DOHH2 (cell line): ENCODE measurements at regions not wholly inside any gene's neighbourhood (a gene's known extent, or its start where the extent isn't known, plus 50 kb on each side); places are given as distances from the start of the nearest gene placed in this dataset.

Experiments
- H3F3A ChIP-seq: fragments of 200-600 bp; sonication (generic), shearing (Covaris generic); 2 replicates; pipeline ENCODE4 v1.6.0; 2016; ENCODE audit warnings: antibody characterized with exemption, mild to moderate bottlenecking; ENCODE audit not compliant: control insufficient read depth, insufficient read depth
- H3K27ac ChIP-seq: fragments of 200-600 bp; sonication (generic); 2 replicates; pipeline ENCODE4 v1.5.1; 2014; ENCODE audit warnings: low read depth, mild to moderate bottlenecking, low read length, moderate library complexity
- H3K27me3 ChIP-seq: fragments of 200-600 bp; sonication (generic); 2 replicates; pipeline ENCODE4 v1.6.1; 2014; ENCODE audit warnings: mild to moderate bottlenecking, low read length, mixed read lengths; ENCODE audit not compliant: control insufficient read depth
- H3K36me3 ChIP-seq: fragments of 200-600 bp; sonication (generic); 2 replicates; pipeline ENCODE4 v1.6.1; 2014; ENCODE audit warnings: mild to moderate bottlenecking, low read length, moderate library complexity, mixed read lengths; ENCODE audit not compliant: control insufficient read depth
- H3K4me1 ChIP-seq: fragments of 200-600 bp; sonication (generic); 2 replicates; pipeline ENCODE4 v1.6.1; 2014; ENCODE audit warnings: mild to moderate bottlenecking, low read length, mixed read lengths; ENCODE audit not compliant: control insufficient read depth
- H3K4me2 ChIP-seq: fragments of 200-600 bp; sonication (generic); 2 replicates; pipeline ENCODE4 v1.6.0; 2014; ENCODE audit warnings: mild to moderate bottlenecking, low read length, moderate library complexity
- H3K4me3 ChIP-seq: fragments of 200-600 bp; sonication (generic); 2 replicates; pipeline ENCODE4 v1.5.1; 2014; ENCODE audit warnings: mild to moderate bottlenecking, low read length, mixed read lengths
- H3K79me2 ChIP-seq: fragments of 200-600 bp; sonication (generic); 2 replicates; pipeline ENCODE4 v1.6.1; 2014; ENCODE audit warnings: mild to moderate bottlenecking, low read length, mixed read lengths; ENCODE audit not compliant: control insufficient read depth
- H3K9me2 ChIP-seq: fragments of 200-600 bp; sonication (generic); replicated peaks from 2 replicates; pipeline ENCODE4 v1.6.1; 2014; ENCODE audit warnings: mild to moderate bottlenecking, low read length, mixed read lengths; ENCODE audit not compliant: control insufficient read depth
- H3K9me3 ChIP-seq: fragments of 200-600 bp; sonication (generic); 2 replicates; pipeline ENCODE4 v1.6.1; 2014; ENCODE audit warnings: antibody characterized with exemption, low read length, mixed read lengths; ENCODE audit not compliant: control insufficient read depth, insufficient read depth
- H4K20me1 ChIP-seq: fragments of 200-600 bp; sonication (generic); 2 replicates; pipeline ENCODE4 v1.6.0; 2014; ENCODE audit warnings: low read depth, mild to moderate bottlenecking, antibody characterized with exemption, low read length, moderate library complexity; ENCODE audit not compliant: control insufficient read depth, insufficient read depth
- EZH2phosphoT487 ChIP-seq: fragments of 200-600 bp; sonication (generic); IDR thresholded peaks from 2 replicates; pipeline ENCODE4 v1.6.1; 2017; ENCODE audit warnings: borderline replicate concordance, mild to moderate bottlenecking, antibody characterized with exemption, low read length, moderate library complexity, mixed read lengths
- TF ChIP-seq, protein P1 (sequence below): fragments of 200-600 bp; sonication (generic); IDR thresholded peaks from one replicate; pipeline ENCODE4 v1.5.1; 2014; ENCODE audit warnings: antibody characterized with exemption, mild to moderate bottlenecking, low read depth, low read length; ENCODE audit not compliant: poor library complexity, severe bottlenecking

DNA sequence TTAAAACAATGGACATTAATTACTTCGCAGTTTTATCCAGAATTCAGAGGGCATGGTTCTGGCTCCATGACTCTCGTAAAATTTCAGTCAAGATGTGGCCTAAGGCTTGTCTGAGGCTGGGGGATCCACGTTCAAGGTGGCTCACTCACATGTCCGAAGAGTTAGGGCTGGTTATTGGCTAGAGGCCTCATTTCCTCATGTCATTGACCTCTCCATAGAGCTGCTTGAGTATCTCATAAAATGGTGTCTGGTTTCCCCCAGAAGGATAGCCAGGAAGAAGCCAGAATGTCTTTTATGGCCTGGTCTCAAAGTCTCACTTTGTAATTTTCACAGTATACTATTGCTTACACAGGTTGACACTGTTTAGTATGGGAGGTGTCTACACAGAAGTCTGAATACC is 67.3 kb upstream of the DCBLD2 start:
- Histone ChIP-seq H3K9me3 (no peaks in the 10 kb centered on the region), H3K4me2 (no peak overlapping the region), H3K4me1 (no peaks in the 10 kb centered on the region), H3K9me2 (no peaks in the 10 kb centered on the region), H4K20me1 (no peaks in the 10 kb centered on the region), H3K27me3 (no peaks in the 10 kb centered on the region), H3K27ac (no peak overlapping the region), H3F3A (no peaks in the 10 kb centered on the region), H3K79me2 (no peaks in the 10 kb centered on the region), H3K4me3 (no peak overlapping the region), H3K36me3 (no peaks in the 10 kb centered on the region)
- TF ChIP-seq, protein P1, sequence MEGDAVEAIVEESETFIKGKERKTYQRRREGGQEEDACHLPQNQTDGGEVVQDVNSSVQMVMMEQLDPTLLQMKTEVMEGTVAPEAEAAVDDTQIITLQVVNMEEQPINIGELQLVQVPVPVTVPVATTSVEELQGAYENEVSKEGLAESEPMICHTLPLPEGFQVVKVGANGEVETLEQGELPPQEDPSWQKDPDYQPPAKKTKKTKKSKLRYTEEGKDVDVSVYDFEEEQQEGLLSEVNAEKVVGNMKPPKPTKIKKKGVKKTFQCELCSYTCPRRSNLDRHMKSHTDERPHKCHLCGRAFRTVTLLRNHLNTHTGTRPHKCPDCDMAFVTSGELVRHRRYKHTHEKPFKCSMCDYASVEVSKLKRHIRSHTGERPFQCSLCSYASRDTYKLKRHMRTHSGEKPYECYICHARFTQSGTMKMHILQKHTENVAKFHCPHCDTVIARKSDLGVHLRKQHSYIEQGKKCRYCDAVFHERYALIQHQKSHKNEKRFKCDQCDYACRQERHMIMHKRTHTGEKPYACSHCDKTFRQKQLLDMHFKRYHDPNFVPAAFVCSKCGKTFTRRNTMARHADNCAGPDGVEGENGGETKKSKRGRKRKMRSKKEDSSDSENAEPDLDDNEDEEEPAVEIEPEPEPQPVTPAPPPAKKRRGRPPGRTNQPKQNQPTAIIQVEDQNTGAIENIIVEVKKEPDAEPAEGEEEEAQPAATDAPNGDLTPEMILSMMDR: no peak
- no peak for TF ChIP-seq EZH2phosphoT487

DNA sequence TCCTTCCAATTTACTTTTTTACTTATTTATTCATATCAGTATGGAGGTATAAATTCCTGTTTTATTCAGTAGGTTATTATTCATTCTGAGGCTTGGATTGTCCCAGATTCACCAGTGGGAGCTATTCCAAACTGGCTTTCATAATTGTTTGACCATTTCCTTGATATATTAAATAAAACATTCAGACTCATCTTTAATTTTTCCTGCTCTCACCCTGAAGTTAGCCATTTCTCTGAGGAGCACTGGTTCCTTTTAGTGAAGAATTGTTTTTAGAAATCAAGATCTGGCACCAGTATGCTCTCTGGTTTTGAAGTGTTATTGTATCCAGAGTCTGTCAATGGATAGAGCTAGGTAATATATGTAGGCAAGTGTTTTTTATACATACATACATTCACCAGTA is 66.9 kb upstream of the DCBLD2 start:
- no peaks in the 10 kb centered on the region for H4K20me1 ChIP-seq
- no peaks in the 10 kb centered on the region for H3K27me3 ChIP-seq
- H3K36me3 ChIP-seq: no peaks in the 10 kb centered on the region
- no peaks in the 10 kb centered on the region for H3F3A ChIP-seq
- no peaks in the 10 kb centered on the region for H3K9me2 ChIP-seq
- TF ChIP-seq EZH2phosphoT487: no peak
- TF ChIP-seq, protein P1: no peak
- no peaks in the 10 kb centered on the region for H3K4me1 ChIP-seq
- H3K9me3 ChIP-seq: no peaks in the 10 kb centered on the region
- no peak overlapping the region for H3K27ac ChIP-seq
- no peaks in the 10 kb centered on the region for H3K79me2 ChIP-seq
- no peak overlapping the region for H3K4me3 ChIP-seq
- H3K4me2 ChIP-seq: no peak overlapping the region

DNA sequence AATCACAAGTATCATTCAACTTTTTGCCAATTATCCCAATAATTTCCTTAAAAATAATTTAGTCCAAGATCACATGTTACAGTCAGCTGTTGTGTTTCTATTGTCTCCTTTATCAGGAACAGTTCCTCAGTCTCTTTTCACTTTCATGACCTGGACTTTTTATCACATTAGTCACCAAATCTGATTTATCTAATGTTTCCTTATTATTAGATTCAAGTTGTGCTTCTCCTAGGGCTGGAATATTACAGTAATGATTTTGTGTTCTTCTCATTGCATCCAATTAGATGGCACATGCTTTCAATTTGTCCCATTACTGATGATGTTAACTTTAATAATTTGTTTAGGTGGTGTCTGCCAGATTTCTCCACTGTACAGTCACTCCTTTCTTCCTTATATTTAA is 66.3 kb upstream of the DCBLD2 start:
- H3F3A ChIP-seq: no peaks in the 10 kb centered on the region
- H3K9me3 ChIP-seq: no peaks in the 10 kb centered on the region
- TF ChIP-seq, protein P1: no peak
- no peak for TF ChIP-seq EZH2phosphoT487
- no peaks in the 10 kb centered on the region for H3K36me3 ChIP-seq
- H3K79me2 ChIP-seq: no peaks in the 10 kb centered on the region
- no peak overlapping the region for H3K4me2 ChIP-seq
- H3K9me2 ChIP-seq: no peaks in the 10 kb centered on the region
- H3K27me3 ChIP-seq: no peaks in the 10 kb centered on the region
- H3K27ac ChIP-seq: no peak overlapping the region
- no peak overlapping the region for H3K4me3 ChIP-seq
- no peaks in the 10 kb centered on the region for H4K20me1 ChIP-seq
- no peaks in the 10 kb centered on the region for H3K4me1 ChIP-seq
